CD4-positive, alpha-beta T cell treated with Interleukin-6 for 4 hours (primary cell): ENCODE measurements at regions not wholly inside any gene's neighbourhood (a gene's known extent, or its start where the extent isn't known, plus 50 kb on each side); places are given as distances from the start of the nearest gene placed in this dataset.
A peak's percentile ranks its signal among the peaks of the same experiment; 100 is the strongest.

ENCODE experiments used
- DNase-seq: peaks from one replicate; pipeline ENCODE4 v3.0.0-alpha.2; 2020; ENCODE audit warnings: mixed read lengths

GRCh38 chr5:40029711-40030495 is 605.1 kb upstream of the DAB2 start:
- no peak for DNase-seq

GRCh38 chr5:40027400-40027799 is 602.6 kb upstream of the DAB2 start:
- DNase-seq, result no peak

GRCh38 chr5:40025586-40025985 is 600.8 kb upstream of the DAB2 start:
- no peak for DNase-seq

GRCh38 chr5:40022057-40022456 is 597.3 kb upstream of the DAB2 start:
- no peak for DNase-seq

GRCh38 chr5:40021007-40021406 is 596.2 kb upstream of the DAB2 start:
- DNase-seq, result no peak

- DNase-seq, result no peak
Observed at GRCh38 chr5:40017918-40018317, 593.1 kb upstream of the DAB2 start.

- no peak for DNase-seq
Observed at GRCh38 chr5:40017135-40017534, 592.4 kb upstream of the DAB2 start.

GRCh38 chr5:40010436-40010835 is 585.7 kb upstream of the DAB2 start:
- no peak for DNase-seq

GRCh38 chr5:40006260-40006659 is 581.5 kb upstream of the DAB2 start:
- no peak for DNase-seq

GRCh38 chr5:40001796-40002195 is 577.0 kb upstream of the DAB2 start:
- DNase-seq, result no peak

- DNase-seq, result no peak
Observed at GRCh38 chr5:39998518-39998917, 573.7 kb upstream of the DAB2 start.

GRCh38 chr5:39995990-39996389 is 571.2 kb upstream of the DAB2 start:
- DNase-seq, result no peak

- no peak for DNase-seq
Observed at GRCh38 chr5:39992617-39993202, 567.9 kb upstream of the DAB2 start.

GRCh38 chr5:39986614-39987013 is 561.8 kb upstream of the DAB2 start:
- DNase-seq, result no peak

GRCh38 chr5:39980056-39980455 is 555.3 kb upstream of the DAB2 start:
- no peak for DNase-seq

- no peak for DNase-seq
Observed at GRCh38 chr5:39977066-39977655, 552.4 kb upstream of the DAB2 start.

- no peak for DNase-seq
Observed at GRCh38 chr5:39970117-39970798, 545.5 kb upstream of the DAB2 start.

- no peak for DNase-seq
Observed at GRCh38 chr5:39968381-39968780, 543.6 kb upstream of the DAB2 start.

- no peak for DNase-seq
Observed at GRCh38 chr5:39955156-39955555, 530.4 kb upstream of the DAB2 start.

GRCh38 chr5:39951070-39951469 is 526.3 kb upstream of the DAB2 start:
- DNase-seq, result no peak

- peak; percentile 70 for DNase-seq
Observed at GRCh38 chr5:39948867-39949468, 524.2 kb upstream of the DAB2 start.

- DNase-seq, result no peak
Observed at GRCh38 chr5:39948341-39948740, 523.6 kb upstream of the DAB2 start.

- no peak for DNase-seq
Observed at GRCh38 chr5:39947657-39948056, 522.9 kb upstream of the DAB2 start.
